Activated CD8-positive, alpha-beta memory T cell treated with anti-CD3 and anti-CD28 coated beads, Interleukin-2, amount 50 U/mL, for 48 hours (primary cell): ENCODE measurements at regions not wholly inside any gene's neighbourhood (a gene's known extent, or its start where the extent isn't known, plus 50 kb on each side); places are given as distances from the start of the nearest gene placed in this dataset.
A peak's percentile ranks its signal among the peaks of the same experiment; 100 is the strongest.

Source experiments
- DNase-seq: peaks from one replicate; pipeline ENCODE4 v3.0.0-alpha.2; 2020

GRCh38 chrX:57204306-57204705 is 67.1 kb upstream of the SPIN2A start:
- DNase-seq: no peak

GRCh38 chrX:57211906-57212305 is 74.6 kb upstream of the FAAH2 start:
- DNase-seq: no peak

GRCh38 chrX:57227691-57228090 is 58.8 kb upstream of the FAAH2 start:
- DNase-seq: peak; percentile 47

- DNase-seq: no peak
Measured at GRCh38 chrX:57232658-57233360, 53.7 kb upstream of the FAAH2 start.
